Kidney capillary endothelial cell (primary cell): ENCODE measurements at regions not wholly inside any gene's neighbourhood (a gene's known extent, or its start where the extent isn't known, plus 50 kb on each side); places are given as distances from the start of the nearest gene placed in this dataset.

Experiments used
- DNase-seq: peaks from one replicate; pipeline ENCODE4 v3.0.0-alpha.2; 2018; ENCODE audit warnings: low spot score

DNA sequence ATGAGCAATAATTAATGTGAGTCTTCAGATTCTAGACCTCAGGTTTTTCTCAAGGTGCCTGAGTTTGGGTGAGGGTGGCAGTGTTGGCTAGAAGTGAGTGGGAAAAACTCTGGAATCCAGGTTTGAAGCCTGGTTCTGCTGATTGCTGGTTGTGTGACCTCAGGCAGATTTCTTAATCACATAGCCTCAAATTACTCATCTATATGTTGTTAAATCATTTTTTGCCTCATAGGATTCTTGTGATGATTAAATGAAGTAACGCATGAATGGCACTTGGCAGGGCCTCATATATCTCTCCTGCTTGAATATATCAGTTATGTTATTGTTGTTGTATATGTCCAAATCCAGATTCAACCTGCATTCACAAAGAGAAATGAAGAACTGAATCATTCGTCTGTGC, 60.5 kb downstream of the NR2F2 start:
- DNase-seq: no peak

DNA sequence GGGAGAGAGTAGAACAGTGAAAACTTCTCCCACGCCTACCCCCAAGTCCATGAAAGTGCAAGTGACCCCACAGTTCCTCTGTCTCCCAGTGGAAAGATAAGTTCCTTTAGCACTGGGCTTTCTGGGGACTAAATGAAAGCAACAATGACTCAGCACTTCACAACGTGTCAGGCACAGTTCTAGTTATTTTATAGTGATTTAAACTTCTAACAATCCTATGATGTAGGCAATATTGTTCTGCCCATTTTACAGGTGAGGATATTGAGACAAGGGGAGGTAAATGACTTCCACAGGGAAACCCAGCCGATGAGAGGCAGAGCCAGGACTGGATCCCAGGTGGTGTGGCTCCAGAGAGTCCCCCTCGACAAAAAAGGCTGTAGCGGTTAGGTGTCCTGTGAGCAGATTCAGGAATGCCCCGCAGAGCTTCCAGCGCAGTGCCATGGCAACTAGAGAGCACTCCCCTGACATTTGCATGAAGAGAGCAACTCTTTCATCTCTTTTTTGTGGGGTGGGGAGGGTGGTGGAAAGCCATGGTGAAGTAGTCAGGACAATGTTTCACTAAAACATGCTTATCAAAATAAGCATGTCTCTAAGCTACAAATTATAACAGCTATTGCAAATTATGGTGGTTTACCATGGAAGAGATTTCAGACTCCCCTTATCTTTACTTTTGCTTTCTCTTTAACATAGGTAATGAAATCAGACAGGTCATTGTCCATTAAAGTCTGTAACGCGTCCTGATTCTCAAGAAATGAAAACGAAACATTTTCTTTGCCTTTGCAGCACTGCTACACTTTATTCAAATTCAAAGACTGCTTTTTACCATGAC, 62.1 kb downstream of the NR2F2 start:
- no peak for DNase-seq

- no peak for DNase-seq
Measured at GRCh38 chr15:96393209-96393513, 62.7 kb downstream of the NR2F2 start.

GRCh38 chr15:96395687-96396086, 65.2 kb downstream of the NR2F2 start:
- DNase-seq: no peak

GRCh38 chr15:96398776-96399175, 68.3 kb downstream of the NR2F2 start:
- no peak for DNase-seq

DNA sequence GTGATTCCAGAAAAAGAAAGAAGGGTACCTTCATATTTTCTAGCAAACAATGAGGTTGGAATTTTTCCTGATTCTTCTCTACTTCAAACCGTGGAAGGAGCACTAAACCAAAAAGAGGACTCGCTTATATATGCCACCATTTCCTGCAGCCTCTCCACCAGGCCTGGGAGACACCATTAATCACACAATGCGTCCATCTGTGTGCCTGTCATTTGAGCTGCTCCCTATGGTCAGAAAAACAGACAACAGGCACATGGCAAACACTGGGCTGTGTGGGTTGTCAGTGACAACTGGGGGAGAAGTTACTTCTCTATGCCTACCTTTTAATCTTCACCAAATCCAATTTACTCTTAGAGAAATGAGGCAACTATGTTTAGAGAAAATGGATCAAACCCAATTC, 71.9 kb downstream of the NR2F2 start:
- no peak for DNase-seq

GRCh38 chr15:96403071-96403470, 72.6 kb downstream of the NR2F2 start:
- no peak for DNase-seq

DNA sequence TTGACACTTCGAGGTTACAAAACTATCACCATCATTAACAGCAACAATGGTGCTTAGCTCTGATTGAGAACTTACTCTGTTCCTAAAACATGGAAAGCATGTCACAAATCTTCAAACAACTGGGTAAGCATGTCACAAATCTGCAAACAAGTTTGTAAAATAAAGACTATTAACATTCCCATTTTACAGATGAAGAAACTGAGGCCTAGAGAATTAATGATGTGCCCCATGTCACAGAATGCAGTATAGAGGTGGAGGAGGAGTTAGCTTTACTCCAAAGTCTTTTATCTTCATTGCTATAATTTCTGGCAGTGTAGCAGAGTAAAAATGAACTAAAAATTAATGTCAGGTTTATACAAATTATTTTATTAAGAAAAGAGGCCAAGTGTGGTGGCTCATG, 73.4 kb downstream of the NR2F2 start:
- DNase-seq: no peak

GRCh38 chr15:96404560-96404959, 74.1 kb downstream of the NR2F2 start:
- DNase-seq: no peak

- no peak for DNase-seq
Measured at GRCh38 chr15:96406291-96406690, 75.8 kb downstream of the NR2F2 start.

DNA sequence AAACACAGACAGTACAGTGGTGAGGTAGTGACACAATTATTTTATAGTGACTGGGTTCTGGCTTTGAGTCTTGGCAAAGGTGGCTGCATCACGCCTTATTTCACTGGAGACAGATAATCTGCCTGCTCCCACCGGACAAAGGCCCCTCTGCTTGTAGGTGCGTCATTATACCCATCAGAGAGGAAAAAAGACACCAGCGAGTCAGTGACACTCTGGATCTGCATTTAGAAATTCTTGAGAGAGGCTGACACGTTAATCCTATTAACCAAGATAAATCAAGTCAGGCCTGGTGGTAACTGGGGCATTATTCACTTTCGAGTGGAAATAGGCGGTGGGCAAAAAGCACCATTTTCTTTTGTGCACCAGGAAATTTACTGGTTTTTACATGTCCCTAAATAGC, 76.2 kb downstream of the NR2F2 start:
- DNase-seq: no peak

- DNase-seq: no peak
Measured at GRCh38 chr15:96407482-96407881, 77.0 kb downstream of the NR2F2 start.

DNA sequence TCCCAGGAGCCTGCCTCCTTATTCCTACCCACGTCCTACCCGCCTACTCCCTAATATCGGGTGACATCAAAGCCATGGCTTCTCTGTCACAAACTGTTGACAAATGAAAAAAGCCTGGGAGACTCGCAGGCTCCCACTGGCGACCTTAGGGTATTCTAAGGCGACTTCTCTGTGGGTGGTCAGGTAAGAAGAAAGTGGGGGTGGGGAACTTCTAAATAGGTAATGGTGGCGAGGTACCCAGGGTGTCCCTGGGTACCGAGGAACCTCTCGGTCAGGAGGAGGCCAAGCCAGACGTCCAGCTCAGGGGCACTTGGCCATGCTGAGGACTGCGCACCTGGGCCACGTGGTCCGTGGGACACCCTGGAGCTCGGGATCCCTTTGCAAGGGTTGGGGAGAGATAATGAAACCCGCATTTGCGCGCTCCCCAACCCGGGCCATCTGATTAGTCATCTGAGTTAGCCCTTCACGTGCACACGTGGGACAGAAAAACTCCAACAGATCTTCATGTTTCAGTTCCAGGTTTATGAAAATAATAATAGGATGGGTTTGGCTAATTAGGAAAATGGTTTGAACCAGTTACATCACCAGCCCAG, 78.2 kb downstream of the NR2F2 start:
- no peak for DNase-seq

GRCh38 chr15:96409215-96410138, 79.0 kb downstream of the NR2F2 start:
- no peak for DNase-seq

DNA sequence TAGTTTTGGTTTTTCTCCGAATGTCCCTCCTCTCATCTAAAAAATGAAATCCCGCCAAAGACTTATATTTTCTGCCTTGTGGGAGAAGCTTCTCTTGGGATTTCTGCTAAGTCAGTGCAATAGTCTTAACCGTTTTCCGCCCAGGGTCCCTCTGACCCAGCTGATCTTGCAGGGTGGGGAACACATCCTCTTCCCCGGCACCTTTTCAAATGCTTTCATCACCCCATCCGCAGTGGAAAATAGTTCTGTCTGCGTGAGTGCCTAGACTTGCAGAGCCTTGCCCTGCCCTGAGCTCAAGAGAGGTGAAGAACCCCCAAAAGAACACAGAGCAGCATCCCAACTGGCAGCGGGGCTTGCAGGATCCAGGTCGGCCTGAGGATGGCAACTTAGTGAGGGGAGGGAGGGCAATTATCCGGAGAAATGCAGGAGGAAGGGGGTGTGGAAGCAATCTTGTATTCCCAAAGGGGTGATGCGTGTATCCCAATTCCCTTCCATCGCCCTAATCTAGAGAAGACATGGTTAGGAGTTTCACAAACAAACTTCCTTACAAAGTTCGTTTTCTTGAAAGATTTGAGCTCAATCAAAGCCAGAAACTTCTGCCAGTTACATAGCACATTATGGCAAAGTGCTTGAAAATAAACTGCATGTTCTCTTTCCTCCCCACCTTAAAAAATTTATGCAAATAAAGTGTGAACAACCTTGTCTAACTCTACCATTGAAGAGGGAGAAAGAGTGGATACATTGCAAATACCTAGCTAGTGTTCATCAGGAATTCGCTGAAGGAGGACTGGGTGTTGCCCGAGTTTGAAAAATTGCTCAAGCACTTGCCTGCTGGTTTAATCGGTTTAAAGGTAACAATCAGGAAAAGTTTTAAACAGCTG, 79.9 kb downstream of the NR2F2 start:
- DNase-seq: no peak

DNA sequence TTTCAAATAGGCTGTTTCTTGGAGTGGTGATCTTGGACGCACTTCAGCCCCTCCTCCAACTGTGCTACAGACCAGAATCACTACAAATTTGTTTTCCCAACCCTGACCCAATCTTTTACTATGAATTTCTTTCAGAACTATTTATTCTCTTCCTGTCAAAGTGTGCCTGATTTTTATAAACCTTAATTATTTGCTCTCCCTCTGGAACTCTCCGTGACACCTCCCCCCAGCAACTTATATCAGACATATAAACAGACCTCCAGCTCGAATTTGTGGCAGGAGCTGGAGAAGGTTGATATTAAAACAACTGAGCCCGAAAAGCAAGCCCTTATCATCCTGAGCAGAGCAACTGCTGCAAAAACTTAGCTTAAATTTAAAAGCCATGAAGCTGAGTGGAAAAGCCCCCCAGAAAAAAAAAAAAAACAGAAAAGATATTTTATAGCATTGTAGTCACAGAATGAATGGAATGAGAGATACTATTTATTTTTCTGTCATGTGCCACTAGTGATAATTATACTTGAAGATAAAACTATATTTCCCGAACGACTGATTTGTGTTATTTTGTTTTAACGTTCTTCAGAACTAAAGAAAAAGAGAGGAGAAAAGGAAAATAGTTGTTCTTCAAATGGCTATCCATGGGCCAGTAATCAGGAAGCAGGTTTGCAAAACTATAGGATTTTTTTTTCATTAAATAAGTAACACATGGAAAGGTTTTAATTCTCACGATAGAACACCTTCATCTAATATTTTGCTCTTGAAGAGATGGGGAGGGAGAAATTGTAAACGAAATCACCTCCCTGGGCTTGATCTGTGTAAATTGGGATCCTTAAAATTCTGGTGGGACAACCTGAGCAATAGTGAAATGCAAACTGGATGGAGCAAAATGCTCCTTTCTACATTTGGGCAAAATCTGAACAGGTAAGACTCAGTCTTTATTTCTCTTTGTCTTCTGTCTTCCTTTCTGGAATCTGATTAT, 80.8 kb downstream of the NR2F2 start:
- DNase-seq: no peak

DNA sequence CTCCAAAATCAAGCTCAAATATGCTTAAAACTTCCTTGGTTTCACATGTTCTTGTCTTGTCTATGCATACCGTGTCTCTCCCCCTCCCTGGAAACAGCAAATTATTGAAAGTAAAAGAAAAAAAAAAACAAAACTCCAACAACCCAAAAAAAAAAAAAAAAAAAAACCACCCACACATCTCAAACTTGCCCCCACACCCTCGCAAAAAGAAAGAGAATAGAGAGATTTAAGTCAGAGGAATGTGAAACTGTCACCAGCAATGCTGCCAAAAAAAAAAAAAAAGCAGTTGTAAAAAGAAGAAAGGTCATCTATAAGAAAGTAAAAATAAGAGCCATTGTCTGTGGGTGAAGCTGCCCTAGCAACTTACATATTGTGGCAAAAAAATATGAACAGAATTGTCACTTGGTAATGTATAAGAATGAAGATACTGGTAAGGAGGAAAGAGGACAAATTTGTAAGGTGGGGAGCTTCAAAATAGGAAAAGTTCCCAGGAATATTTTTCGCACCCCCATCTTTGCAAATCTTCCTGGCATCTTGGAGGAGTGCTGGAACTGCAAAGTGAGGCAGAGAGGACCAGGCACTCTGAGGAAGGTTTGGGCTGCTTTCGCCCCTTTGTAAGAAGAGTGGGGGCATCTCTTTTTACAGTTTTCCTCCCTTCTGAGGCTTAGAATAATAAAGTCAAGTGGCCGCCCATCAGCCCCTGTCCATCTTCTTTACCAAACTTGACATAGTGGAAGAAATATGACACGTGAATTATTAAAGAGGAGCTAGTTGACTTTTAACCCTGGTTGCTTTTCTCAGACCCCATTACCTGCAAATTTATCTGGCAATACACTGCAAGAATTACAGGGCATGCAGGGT, 81.8 kb downstream of the NR2F2 start:
- no peak for DNase-seq

DNA sequence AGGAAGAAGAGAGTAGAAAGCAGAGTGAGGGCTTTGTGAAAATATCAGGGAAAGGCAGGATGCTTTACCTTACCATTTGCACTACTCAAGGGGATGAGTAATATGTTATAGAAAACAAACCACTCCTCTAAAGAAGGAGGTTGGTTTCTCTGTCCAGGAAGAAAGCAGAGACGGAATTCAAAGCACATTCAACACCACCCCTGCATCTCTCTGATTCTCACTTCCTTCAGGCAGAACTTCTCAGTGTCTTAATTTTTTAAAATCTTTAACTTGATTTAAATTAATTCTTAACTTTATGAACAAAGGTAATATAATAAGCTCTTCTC, 82.4 kb downstream of the NR2F2 start:
- no peak for DNase-seq

DNA sequence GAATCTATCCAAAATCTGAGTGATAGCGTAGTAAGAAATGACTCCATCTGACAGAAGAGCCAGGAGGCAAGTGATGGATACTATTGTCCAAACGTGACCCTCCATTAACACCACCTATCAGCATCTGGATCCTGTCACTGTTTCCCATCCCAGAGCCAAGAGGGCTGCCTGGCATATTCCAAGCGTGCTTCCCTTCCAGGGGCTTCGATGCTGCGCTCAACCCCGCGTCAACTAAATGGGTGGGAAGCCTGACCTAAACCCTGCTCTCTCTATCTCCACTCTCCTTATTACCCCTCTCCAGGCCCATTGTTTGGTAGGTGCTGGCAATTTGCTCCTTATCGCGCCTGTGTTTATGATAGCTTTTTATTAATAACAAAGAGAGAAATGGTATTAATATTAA, 83.2 kb downstream of the NR2F2 start:
- no peak for DNase-seq

DNA sequence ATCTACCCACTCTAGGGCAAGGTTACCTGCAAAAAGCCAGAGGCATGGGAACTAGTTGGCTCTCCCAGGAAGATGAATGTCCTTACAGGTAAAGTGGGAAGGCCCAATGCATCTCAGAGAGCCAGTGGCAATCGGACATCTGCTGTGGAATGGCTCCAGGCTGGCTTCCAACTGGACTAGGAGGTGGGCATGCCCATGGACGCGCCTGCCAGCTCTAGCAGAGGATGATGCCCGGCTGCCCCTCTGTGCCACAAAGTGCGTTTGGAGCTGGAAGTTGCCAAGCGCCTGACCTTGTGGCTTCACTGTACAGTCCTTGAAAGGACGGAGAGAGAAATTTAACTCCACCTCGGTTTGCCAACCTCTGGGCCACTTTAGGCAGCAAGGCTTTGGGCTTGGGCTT, 84.4 kb downstream of the NR2F2 start:
- no peak for DNase-seq
